ENCODE measurements at regions not wholly inside any gene's neighbourhood (a gene's known extent, or its start where the extent isn't known, plus 50 kb on each side); places are given as distances from the start of the nearest gene placed in this dataset.

GRCh38 chr6:79833264-79833963, 113.9 kb downstream of the ELOVL4 start:
- WGBS (ENCODE audit: insufficient coverage, low lambda C conversion rate) = 70% methylated on average over 1 of the region's 2 CpGs
- DNase-seq = no peak
- no peaks in the 10 kb centered on the region for H3K9me3 ChIP-seq (ENCODE audit: control insufficient read depth, low read depth, low read length)
- H3K27me3 ChIP-seq (ENCODE audit: control insufficient read depth, insufficient read depth, low read length) = no peaks in the 10 kb centered on the region
- H3K4me3 ChIP-seq (ENCODE audit: low read length) = no peak overlapping the region
- no peaks in the 10 kb centered on the region for H3K4me1 ChIP-seq (ENCODE audit: control insufficient read depth, insufficient read depth, low read length)
- H3K27ac ChIP-seq (ENCODE audit: low read length) = no peak overlapping the region
- H3K36me3 ChIP-seq (ENCODE audit: control insufficient read depth, insufficient read depth, low read length) = no peaks in the 10 kb centered on the region

GRCh38 chr6:79832723-79833122, 114.6 kb downstream of the ELOVL4 start:
- Histone ChIP-seq H3K36me3 (ENCODE audit: control insufficient read depth, insufficient read depth, low read length) (no peaks in the 10 kb centered on the region), H3K4me1 (ENCODE audit: control insufficient read depth, insufficient read depth, low read length) (no peaks in the 10 kb centered on the region), H3K27ac (ENCODE audit: low read length) (no peak overlapping the region), H3K4me3 (ENCODE audit: low read length) (no peak overlapping the region), H3K27me3 (ENCODE audit: control insufficient read depth, insufficient read depth, low read length) (no peaks in the 10 kb centered on the region), H3K9me3 (ENCODE audit: control insufficient read depth, low read depth, low read length) (no peaks in the 10 kb centered on the region)
- WGBS (ENCODE audit: insufficient coverage, low lambda C conversion rate) = no CpG with 5 or more reads among the region's 2 CpGs
- DNase-seq = no peak

DNA sequence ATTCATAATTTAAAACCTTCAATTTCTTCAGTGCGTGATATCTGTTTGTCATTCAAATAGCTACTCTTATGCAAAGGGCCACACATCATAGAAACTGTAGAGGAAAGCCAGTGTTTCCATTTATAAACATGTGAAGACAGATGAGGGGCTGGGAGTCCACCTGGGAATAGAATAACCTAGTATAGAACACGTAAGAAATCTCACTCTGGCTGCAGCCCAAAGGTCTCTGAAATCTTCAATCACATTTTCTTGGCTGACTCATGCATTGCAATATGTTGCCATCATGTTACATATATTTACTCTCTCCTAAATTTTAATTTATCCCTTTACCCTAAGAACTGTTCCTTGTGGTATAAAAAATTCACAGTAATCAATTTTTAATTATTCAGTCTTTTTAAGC, 123.2 kb downstream of the ELOVL4 start:
- no peak for DNase-seq
- H3K27ac ChIP-seq (ENCODE audit: low read length) = no peak overlapping the region
- no peaks in the 10 kb centered on the region for H3K4me1 ChIP-seq (ENCODE audit: control insufficient read depth, insufficient read depth, low read length)
- H3K36me3 ChIP-seq (ENCODE audit: control insufficient read depth, insufficient read depth, low read length) = no peaks in the 10 kb centered on the region
- no peaks in the 10 kb centered on the region for H3K27me3 ChIP-seq (ENCODE audit: control insufficient read depth, insufficient read depth, low read length)
- 86% methylated on average over 1 of the region's 2 CpGs for WGBS (ENCODE audit: insufficient coverage, low lambda C conversion rate)
- no peaks in the 10 kb centered on the region for H3K9me3 ChIP-seq (ENCODE audit: control insufficient read depth, low read depth, low read length)
- H3K4me3 ChIP-seq (ENCODE audit: low read length) = no peak overlapping the region

- H3K9me3 ChIP-seq (ENCODE audit: control insufficient read depth, low read depth, low read length) = no peaks in the 10 kb centered on the region
- H3K4me3 ChIP-seq (ENCODE audit: low read length) = no peak overlapping the region
- no CpG with 5 or more reads among the region's 3 CpGs for WGBS (ENCODE audit: insufficient coverage, low lambda C conversion rate)
- H3K27ac ChIP-seq (ENCODE audit: low read length) = no peak overlapping the region
- no peak for DNase-seq
- no peaks in the 10 kb centered on the region for H3K27me3 ChIP-seq (ENCODE audit: control insufficient read depth, insufficient read depth, low read length)
- H3K4me1 ChIP-seq (ENCODE audit: control insufficient read depth, insufficient read depth, low read length) = no peaks in the 10 kb centered on the region
- H3K36me3 ChIP-seq (ENCODE audit: control insufficient read depth, insufficient read depth, low read length) = no peaks in the 10 kb centered on the region
Measured at GRCh38 chr6:79821859-79822258, 125.5 kb downstream of the ELOVL4 start.

- no peak overlapping the region for H3K4me3 ChIP-seq (ENCODE audit: low read length)
- H3K9me3 ChIP-seq (ENCODE audit: control insufficient read depth, low read depth, low read length) = no peaks in the 10 kb centered on the region
- no peaks in the 10 kb centered on the region for H3K36me3 ChIP-seq (ENCODE audit: control insufficient read depth, insufficient read depth, low read length)
- no peaks in the 10 kb centered on the region for H3K4me1 ChIP-seq (ENCODE audit: control insufficient read depth, insufficient read depth, low read length)
- DNase-seq = no peak
- no peak overlapping the region for H3K27ac ChIP-seq (ENCODE audit: low read length)
- H3K27me3 ChIP-seq (ENCODE audit: control insufficient read depth, insufficient read depth, low read length) = no peaks in the 10 kb centered on the region
- WGBS (ENCODE audit: insufficient coverage, low lambda C conversion rate) = no CpG with 5 or more reads among the region's 3 CpGs
Measured at GRCh38 chr6:79818471-79818870, 128.9 kb downstream of the ELOVL4 start.

DNA sequence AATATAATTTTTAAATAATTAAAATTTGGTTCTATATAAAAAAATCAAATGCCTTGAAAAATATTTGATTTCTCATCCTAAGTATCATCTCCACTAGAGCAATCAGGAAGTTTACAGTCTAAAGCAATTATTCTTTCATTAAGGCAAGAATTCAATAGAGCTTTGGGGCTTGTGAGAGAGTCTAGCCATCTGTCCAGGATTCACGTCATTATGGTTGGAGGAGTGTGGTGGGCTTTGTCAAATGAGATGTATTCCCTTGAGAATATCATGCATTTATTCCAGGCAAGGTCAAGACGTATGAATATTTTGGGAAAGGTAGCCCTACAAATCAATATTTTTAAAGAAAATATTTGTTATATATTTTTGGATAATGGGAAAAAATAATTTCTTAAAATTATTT, 132.4 kb downstream of the ELOVL4 start:
- DNase-seq = no peak
- WGBS (ENCODE audit: insufficient coverage, low lambda C conversion rate) = no CpG with 5 or more reads among the region's 2 CpGs
- Histone ChIP-seq H3K4me1 (ENCODE audit: control insufficient read depth, insufficient read depth, low read length) (no peaks in the 10 kb centered on the region), H3K36me3 (ENCODE audit: control insufficient read depth, insufficient read depth, low read length) (no peaks in the 10 kb centered on the region), H3K27me3 (ENCODE audit: control insufficient read depth, insufficient read depth, low read length) (no peaks in the 10 kb centered on the region), H3K27ac (ENCODE audit: low read length) (no peak overlapping the region), H3K4me3 (ENCODE audit: low read length) (no peak overlapping the region), H3K9me3 (ENCODE audit: control insufficient read depth, low read depth, low read length) (no peaks in the 10 kb centered on the region)

GRCh38 chr6:79813854-79814709, 133.3 kb downstream of the ELOVL4 start:
- WGBS (ENCODE audit: insufficient coverage, low lambda C conversion rate) = no CpG with 5 or more reads among the region's 4 CpGs
- H3K4me1 ChIP-seq (ENCODE audit: control insufficient read depth, insufficient read depth, low read length) = no peaks in the 10 kb centered on the region

DNA sequence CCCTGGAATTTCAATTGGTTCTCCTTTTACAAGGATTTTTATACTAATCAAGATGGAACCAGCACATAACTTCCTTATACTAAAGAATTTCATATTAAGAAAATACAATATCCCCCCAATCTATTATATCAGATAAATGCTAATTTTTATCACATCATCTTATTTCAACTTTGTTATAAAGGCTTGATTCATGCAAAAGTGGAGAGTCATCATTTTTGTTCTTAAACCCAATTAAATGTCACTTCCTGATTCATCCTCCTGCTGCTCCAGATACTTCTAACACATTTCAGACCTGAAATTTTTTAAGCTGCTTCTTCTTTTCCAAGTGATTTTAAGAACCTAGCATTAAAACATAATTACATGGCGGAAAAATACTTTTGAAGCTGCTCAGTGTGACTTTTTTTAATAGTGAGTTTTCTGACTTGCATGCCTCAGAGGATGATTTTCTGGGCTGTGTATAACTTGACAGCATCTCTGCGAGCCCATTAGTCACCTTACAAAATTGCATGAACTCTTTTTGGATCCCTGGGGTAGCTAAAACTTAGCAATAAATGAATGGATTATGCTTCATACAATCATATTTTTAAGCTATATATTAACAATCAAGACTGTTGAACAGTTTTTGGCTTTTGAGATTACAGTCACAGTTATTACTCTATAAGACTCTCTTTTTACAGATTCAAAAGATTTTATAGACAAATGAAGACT, 134.1 kb downstream of the ELOVL4 start:
- 80% methylated on average over 1 of the region's 2 CpGs for WGBS (ENCODE audit: insufficient coverage, low lambda C conversion rate)
- DNase-seq = no peak
- H3K4me1 ChIP-seq (ENCODE audit: control insufficient read depth, insufficient read depth, low read length) = no peaks in the 10 kb centered on the region
- H3K27ac ChIP-seq (ENCODE audit: low read length) = no peak overlapping the region
- no peak overlapping the region for H3K4me3 ChIP-seq (ENCODE audit: low read length)
- H3K27me3 ChIP-seq (ENCODE audit: control insufficient read depth, insufficient read depth, low read length) = no peaks in the 10 kb centered on the region
- no peaks in the 10 kb centered on the region for H3K36me3 ChIP-seq (ENCODE audit: control insufficient read depth, insufficient read depth, low read length)
- no peaks in the 10 kb centered on the region for H3K9me3 ChIP-seq (ENCODE audit: control insufficient read depth, low read depth, low read length)

More at GRCh38 chr6:79813854-79814709, 133.3 kb downstream of the ELOVL4 start:
- DNase-seq = peak; percentile 23 to 39
- H3K4me3 ChIP-seq (ENCODE audit: low read length) = no peak overlapping the region
- H3K36me3 ChIP-seq (ENCODE audit: control insufficient read depth, insufficient read depth, low read length) = no peaks in the 10 kb centered on the region
- no peaks in the 10 kb centered on the region for H3K9me3 ChIP-seq (ENCODE audit: control insufficient read depth, low read depth, low read length)
- H3K27me3 ChIP-seq (ENCODE audit: control insufficient read depth, insufficient read depth, low read length) = no peaks in the 10 kb centered on the region
- no peak overlapping the region for H3K27ac ChIP-seq (ENCODE audit: low read length)

DNA sequence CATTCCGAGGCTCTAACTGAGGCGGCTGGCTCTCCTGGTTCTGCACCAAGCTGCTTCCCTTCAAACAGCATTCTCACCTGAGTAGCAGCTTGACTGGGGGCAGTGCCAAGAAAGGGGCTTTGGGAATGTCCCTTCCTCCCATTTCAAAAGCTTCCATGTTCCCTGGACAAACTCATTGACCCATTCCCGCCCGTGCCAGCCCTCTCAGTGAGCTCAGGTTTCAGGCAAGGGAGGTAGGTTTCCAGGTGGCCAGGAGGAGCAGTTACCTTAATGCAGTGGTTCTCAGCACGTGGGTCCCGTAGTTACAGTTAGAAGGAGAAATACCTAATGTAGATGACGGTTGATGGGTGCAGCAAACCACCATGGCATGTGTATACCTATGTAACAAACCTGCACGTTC, 135.2 kb downstream of the ELOVL4 start:
- no CpG with 5 or more reads among the region's 8 CpGs for WGBS (ENCODE audit: insufficient coverage, low lambda C conversion rate)
- DNase-seq = no peak
- no peaks in the 10 kb centered on the region for H3K36me3 ChIP-seq (ENCODE audit: control insufficient read depth, insufficient read depth, low read length)
- H3K27me3 ChIP-seq (ENCODE audit: control insufficient read depth, insufficient read depth, low read length) = no peaks in the 10 kb centered on the region
- H3K27ac ChIP-seq (ENCODE audit: low read length) = no peak overlapping the region
- no peaks in the 10 kb centered on the region for H3K4me1 ChIP-seq (ENCODE audit: control insufficient read depth, insufficient read depth, low read length)
- H3K9me3 ChIP-seq (ENCODE audit: control insufficient read depth, low read depth, low read length) = no peaks in the 10 kb centered on the region
- no peak overlapping the region for H3K4me3 ChIP-seq (ENCODE audit: low read length)

- Histone ChIP-seq H3K27me3 (ENCODE audit: control insufficient read depth, insufficient read depth, low read length) (no peaks in the 10 kb centered on the region), H3K27ac (ENCODE audit: low read length) (no peak overlapping the region), H3K9me3 (ENCODE audit: control insufficient read depth, low read depth, low read length) (no peaks in the 10 kb centered on the region), H3K4me1 (ENCODE audit: control insufficient read depth, insufficient read depth, low read length) (no peaks in the 10 kb centered on the region), H3K4me3 (ENCODE audit: low read length) (no peak overlapping the region), H3K36me3 (ENCODE audit: control insufficient read depth, insufficient read depth, low read length) (no peaks in the 10 kb centered on the region)
- no peak for DNase-seq
- WGBS (ENCODE audit: insufficient coverage, low lambda C conversion rate) = no CpG with 5 or more reads among the region's 3 CpGs
Measured at GRCh38 chr6:79810871-79811270, 136.5 kb downstream of the ELOVL4 start.

All from large intestine (tissue), 3 donors.